Suprapubic skin (tissue), 4 donors: ENCODE measurements at regions not wholly inside any gene's neighbourhood (a gene's known extent, or its start where the extent isn't known, plus 50 kb on each side); places are given as distances from the start of the nearest gene placed in this dataset.

Experiments used
- DNase-seq, 2 donors: peaks; one replicate each; pipeline ENCODE4 v3.0.0-alpha.2; 2019; ENCODE audit warnings: low spot score in 2 of 2
- H3K27ac ChIP-seq: fragments of 200-600 bp; sonication (generic); one replicate; pipeline ENCODE4 v1.5.1; 2019
- H3K27me3 ChIP-seq: fragments of 200-600 bp; sonication (generic); one replicate; pipeline ENCODE4 v1.5.1; 2019
- H3K36me3 ChIP-seq: fragments of 200-600 bp; sonication (generic); one replicate; pipeline ENCODE4 v1.5.1; 2019
- H3K4me1 ChIP-seq: fragments of 200-600 bp; sonication (generic); one replicate; pipeline ENCODE4 v1.5.1; 2019
- H3K4me3 ChIP-seq: fragments of 200-600 bp; sonication (generic); one replicate; pipeline ENCODE4 v1.5.1; 2019; ENCODE audit warnings: mild to moderate bottlenecking
- H3K9me3 ChIP-seq: fragments of 200-600 bp; sonication (generic); one replicate; pipeline ENCODE4 v1.5.1; 2019
- CTCF ChIP-seq, 2 donors: fragments of 200-600 bp in 1 of 2; fragments of 450-650 bp in 1 of 2; sonication (generic) in 1 of 2; IDR thresholded peaks; one replicate each; pipeline ENCODE4 v1.5.1; 2016 to 2019; ENCODE audit warnings: antibody characterized with exemption in 2 of 2, mild to moderate bottlenecking in 1 of 2, moderate library complexity in 1 of 2
- EP300 ChIP-seq: sonication (generic); formaldehyde crosslinking; IDR thresholded peaks from one replicate; pipeline ENCODE4 v1.6.1; 2017; ENCODE audit warnings: antibody characterized with exemption
- POLR2A ChIP-seq, 2 donors: fragments of 450-650 bp; IDR thresholded peaks; one replicate each; pipeline ENCODE4 v1.6.1; 2017; ENCODE audit warnings: antibody characterized with exemption in 2 of 2, mild to moderate bottlenecking in 2 of 2, moderate library complexity in 2 of 2
- POLR2AphosphoS5 ChIP-seq, 3 donors: sonication (generic); formaldehyde crosslinking; IDR thresholded peaks; one replicate each; pipeline ENCODE4 v1.6.1; 2017; ENCODE audit warnings: antibody characterized with exemption in 3 of 3
- WGBS: methylation state at CpG from one replicate; pipeline ENCODE4 v1.1.5; 2018; 5-methylcytosine and 5-hydroxymethylcytosine counted together

- TF ChIP-seq POLR2A (IDR thresholded peaks at IDR 0.05) (no peak), CTCF (IDR thresholded peaks at IDR 0.05) (no peak), POLR2AphosphoS5 (IDR thresholded peaks at IDR 0.05) (no peak), EP300 (no peak)
- H3K27ac ChIP-seq, result no peak overlapping the region
- H3K4me3 ChIP-seq, result no peak overlapping the region
- H3K27me3 ChIP-seq, result no peaks in the 10 kb centered on the region
- no peaks in the 10 kb centered on the region for H3K9me3 ChIP-seq
- WGBS, result 80% methylated on average over 12 of the region's 12 CpGs
- no peak for DNase-seq
- no peaks in the 10 kb centered on the region for H3K36me3 ChIP-seq
- no peaks in the 10 kb centered on the region for H3K4me1 ChIP-seq
Observed at GRCh38 chr12:124191966-124192365, 102.9 kb upstream of the RFLNA start.

- H3K36me3 ChIP-seq, result no peaks in the 10 kb centered on the region
- 87% methylated on average over 15 of the region's 15 CpGs for WGBS
- no peak for TF ChIP-seq POLR2AphosphoS5 (IDR thresholded peaks at IDR 0.05)
- DNase-seq, result no peak
- H3K27me3 ChIP-seq, result no peaks in the 10 kb centered on the region
- H3K9me3 ChIP-seq, result no peaks in the 10 kb centered on the region
- H3K27ac ChIP-seq, result no peak overlapping the region
- H3K4me1 ChIP-seq, result no peaks in the 10 kb centered on the region
- no peak overlapping the region for H3K4me3 ChIP-seq
Observed at GRCh38 chr12:124194264-124194892, 100.5 kb upstream of the RFLNA start.

- Histone ChIP-seq H3K4me3 (no peak overlapping the region), H3K36me3 (no peaks in the 10 kb centered on the region), H3K27me3 (no peaks in the 10 kb centered on the region), H3K4me1 (no peaks in the 10 kb centered on the region), H3K9me3 (no peaks in the 10 kb centered on the region), H3K27ac (no peak overlapping the region)
- TF ChIP-seq CTCF (IDR thresholded peaks at IDR 0.05) (no peak), EP300 (no peak), POLR2A (IDR thresholded peaks at IDR 0.05) (no peak), POLR2AphosphoS5 (IDR thresholded peaks at IDR 0.05) (no peak)
- no peak for DNase-seq
- WGBS, result 87% methylated on average over 18 of the region's 18 CpGs
Observed at GRCh38 chr12:124194893-124195566, 99.9 kb upstream of the RFLNA start.

GRCh38 chr12:124195567-124195942, 99.3 kb upstream of the RFLNA start:
- Histone ChIP-seq H3K4me3 (no peak overlapping the region), H3K27ac (no peak overlapping the region), H3K36me3 (no peaks in the 10 kb centered on the region), H3K9me3 (no peaks in the 10 kb centered on the region), H3K4me1 (no peaks in the 10 kb centered on the region), H3K27me3 (no peaks in the 10 kb centered on the region)
- DNase-seq, result no peak
- WGBS, result 82% methylated on average over 6 of the region's 6 CpGs
- TF ChIP-seq POLR2AphosphoS5 (IDR thresholded peaks at IDR 0.05), result no peak
- no peak for TF ChIP-seq EP300
- TF ChIP-seq POLR2A (IDR thresholded peaks at IDR 0.05), result no peak
- TF ChIP-seq CTCF (IDR thresholded peaks at IDR 0.05), result no peak

- Histone ChIP-seq H3K4me3 (no peak overlapping the region), H3K27me3 (no peaks in the 10 kb centered on the region), H3K36me3 (no peaks in the 10 kb centered on the region), H3K27ac (no peak overlapping the region), H3K9me3 (no peaks in the 10 kb centered on the region), H3K4me1 (no peaks in the 10 kb centered on the region)
- no peak for TF ChIP-seq POLR2A (IDR thresholded peaks at IDR 0.05)
- TF ChIP-seq CTCF (IDR thresholded peaks at IDR 0.05), result no peak
- TF ChIP-seq EP300, result no peak
- no peak for TF ChIP-seq POLR2AphosphoS5 (IDR thresholded peaks at IDR 0.05)
- 92% methylated on average over 7 of the region's 7 CpGs for WGBS
- DNase-seq, result no peak
Observed at GRCh38 chr12:124196236-124196635, 98.7 kb upstream of the RFLNA start.
